Neural progenitor cell (in vitro differentiated cells): ENCODE measurements at regions not wholly inside any gene's neighbourhood (a gene's known extent, or its start where the extent isn't known, plus 50 kb on each side); places are given as distances from the start of the nearest gene placed in this dataset.

Experiments used
- DNase-seq: peaks from one replicate; pipeline ENCODE4 v3.0.0-alpha.2; 2016; ENCODE audit warnings: low spot score
- H2AFZ ChIP-seq: fragments of 200-600 bp; sonication (generic); replicated peaks from 2 replicates; pipeline ENCODE4 v1.6.1; 2016; ENCODE audit warnings: antibody characterized with exemption
- H3F3A ChIP-seq: fragments of 200-600 bp; sonication (generic); 2 replicates; pipeline ENCODE4 v1.6.1; 2016; ENCODE audit warnings: antibody characterized with exemption, low read depth
- H3K27ac ChIP-seq: fragments of 200-600 bp; sonication (generic); 2 replicates; pipeline ENCODE4 v1.5.1; 2016; ENCODE audit warnings: mild to moderate bottlenecking
- H3K27me3 ChIP-seq: fragments of 200-600 bp; sonication (generic); 2 replicates; pipeline ENCODE4 v1.6.1; 2016; ENCODE audit warnings: mild to moderate bottlenecking, moderate library complexity
- H3K36me3 ChIP-seq: fragments of 200-600 bp; sonication (generic); 2 replicates; pipeline ENCODE4 v1.5.1; 2016
- H3K4me1 ChIP-seq: fragments of 200-600 bp; sonication (generic); 2 replicates; pipeline ENCODE4 v1.6.1; 2016; ENCODE audit warnings: mixed run types
- H3K4me2 ChIP-seq: fragments of 200-600 bp; sonication (generic); 2 replicates; pipeline ENCODE4 v1.6.1; 2016
- H3K4me3 ChIP-seq: fragments of 200-600 bp; sonication (generic); 2 replicates; pipeline ENCODE4 v1.5.1; 2016
- H3K79me2 ChIP-seq: fragments of 200-600 bp; sonication (generic); 2 replicates; pipeline ENCODE4 v1.6.1; 2016; ENCODE audit warnings: low read depth
- H3K9ac ChIP-seq: fragments of 200-600 bp; sonication (generic); 2 replicates; pipeline ENCODE4 v1.6.1; 2016
- H3K9me3 ChIP-seq: fragments of 200-600 bp; sonication (generic); 2 replicates; pipeline ENCODE4 v1.5.1; 2016; ENCODE audit warnings: low read depth
- H4K20me1 ChIP-seq: fragments of 200-600 bp; sonication (generic); 2 replicates; pipeline ENCODE4 v1.6.1; 2016; ENCODE audit warnings: low read depth
- H3K27ac Mint-ChIP-seq: 3 replicates; pipeline ENCODE4 v1.8.0; 2021; ENCODE audit warnings: mixed read lengths
- H3K27me3 Mint-ChIP-seq: 2 replicates; pipeline ENCODE4 v1.8.0; 2022; ENCODE audit warnings: low read depth, mild to moderate bottlenecking, inconsistent platforms, moderate library complexity, mixed read lengths; ENCODE audit not compliant: insufficient read depth
- H3K36me3 Mint-ChIP-seq: 3 replicates; pipeline ENCODE4 v1.8.0; 2021; ENCODE audit warnings: mixed read lengths
- H3K4me1 Mint-ChIP-seq: 3 replicates; pipeline ENCODE4 v1.8.0; 2021; ENCODE audit warnings: mixed read lengths
- H3K4me3 Mint-ChIP-seq: 3 replicates; pipeline ENCODE4 v1.8.0; 2021; ENCODE audit warnings: mild to moderate bottlenecking, moderate library complexity, mixed read lengths
- H3K9me3 Mint-ChIP-seq: 3 replicates; pipeline ENCODE4 v1.8.0; 2020; ENCODE audit warnings: mixed read lengths
- CTCF ChIP-seq: fragments of 200-600 bp; sonication (generic); IDR thresholded peaks from 2 replicates; pipeline ENCODE4 v1.5.1; 2017; ENCODE audit warnings: antibody characterized with exemption, mild to moderate bottlenecking
- EZH2 ChIP-seq: fragments of 200-600 bp; sonication (generic); IDR thresholded peaks from 2 replicates; pipeline ENCODE4 v1.6.1; 2017; ENCODE audit warnings: antibody characterized with exemption, mild to moderate bottlenecking, moderate library complexity
- EZH2phosphoT487 ChIP-seq: fragments of 200-600 bp; sonication (generic); IDR thresholded peaks from 2 replicates; pipeline ENCODE4 v1.6.1; 2017; ENCODE audit warnings: antibody characterized with exemption

- Histone ChIP-seq H2AFZ (no peak overlapping the region), H3K4me1 (peaks cover 14% of the 10 kb centered on the region), H3K9me3 (no peaks in the 10 kb centered on the region), H3K36me3 (no peaks in the 10 kb centered on the region), H3K4me2 (no peak overlapping the region), H3K4me3 (no peak overlapping the region), H3F3A (peaks cover 7% of the 10 kb centered on the region), H3K27me3 (no peaks in the 10 kb centered on the region), H3K9ac (no peak overlapping the region), H3K79me2 (no peaks in the 10 kb centered on the region), H3K27ac (no peak overlapping the region), H4K20me1 (no peaks in the 10 kb centered on the region)
- Mint-ChIP-seq H3K4me1 (peaks cover 41% of the 10 kb centered on the region), H3K9me3 (peaks cover 3% of the 10 kb centered on the region), H3K36me3 (no peaks in the 10 kb centered on the region), H3K4me3 (no peak overlapping the region), H3K27ac (no peak overlapping the region), H3K27me3 (peaks cover 12% of the 10 kb centered on the region)
- no peak for DNase-seq
- no peak for TF ChIP-seq CTCF
- no peak for TF ChIP-seq EZH2
- no peak for TF ChIP-seq EZH2phosphoT487
Observed at GRCh38 chr18:57273194-57273593, 79.2 kb upstream of the ST8SIA3 start.

GRCh38 chr18:57275111-57275510 is 77.2 kb upstream of the ST8SIA3 start:
- Mint-ChIP-seq H3K36me3 (no peaks in the 10 kb centered on the region), H3K4me1 (peaks cover 52% of the 10 kb centered on the region), H3K9me3 (peaks cover 3% of the 10 kb centered on the region), H3K27me3 (peaks cover 13% of the 10 kb centered on the region), H3K4me3 (no peak overlapping the region), H3K27ac (no peak overlapping the region)
- no peaks in the 10 kb centered on the region for H3K79me2 ChIP-seq
- peaks cover 14% of the 10 kb centered on the region for H3K4me1 ChIP-seq
- no peak for TF ChIP-seq EZH2
- no peak for TF ChIP-seq EZH2phosphoT487
- no peak for TF ChIP-seq CTCF
- no peak for DNase-seq
- H3K9ac ChIP-seq = no peak overlapping the region
- no peak overlapping the region for H3K4me3 ChIP-seq
- H3K36me3 ChIP-seq = no peaks in the 10 kb centered on the region
- no peaks in the 10 kb centered on the region for H4K20me1 ChIP-seq
- H3K4me2 ChIP-seq = no peak overlapping the region
- H3K9me3 ChIP-seq = no peaks in the 10 kb centered on the region
- H3K27ac ChIP-seq = no peak overlapping the region
- H3F3A ChIP-seq = peaks cover 7% of the 10 kb centered on the region
- H2AFZ ChIP-seq = no peak overlapping the region
- H3K27me3 ChIP-seq = no peaks in the 10 kb centered on the region

- no peak overlapping the region for H3K9ac ChIP-seq
- Mint-ChIP-seq H3K9me3 (peaks cover 3% of the 10 kb centered on the region), H3K27me3 (peaks cover 8% of the 10 kb centered on the region), H3K4me3 (no peak overlapping the region), H3K4me1 (peaks cover 52% of the 10 kb centered on the region), H3K36me3 (no peaks in the 10 kb centered on the region), H3K27ac (peak overlapping the region; percentile 60)
- DNase-seq = peak; percentile 55
- no peaks in the 10 kb centered on the region for H3K79me2 ChIP-seq
- no peak for TF ChIP-seq EZH2phosphoT487
- TF ChIP-seq CTCF = no peak
- no peak for TF ChIP-seq EZH2
- no peak overlapping the region for H3K27ac ChIP-seq
- H3F3A ChIP-seq = peaks cover 7% of the 10 kb centered on the region
- no peak overlapping the region for H2AFZ ChIP-seq
- no peaks in the 10 kb centered on the region for H4K20me1 ChIP-seq
- peaks cover 14% of the 10 kb centered on the region for H3K4me1 ChIP-seq
- H3K27me3 ChIP-seq = no peaks in the 10 kb centered on the region
- no peak overlapping the region for H3K4me3 ChIP-seq
- H3K36me3 ChIP-seq = no peaks in the 10 kb centered on the region
- no peaks in the 10 kb centered on the region for H3K9me3 ChIP-seq
- peak overlapping the region; percentile 63 for H3K4me2 ChIP-seq
Observed at GRCh38 chr18:57276829-57277228, 75.5 kb upstream of the ST8SIA3 start.
